ENCODE measurements at regions not wholly inside any gene's neighbourhood (a gene's known extent, or its start where the extent isn't known, plus 50 kb on each side); places are given as distances from the start of the nearest gene placed in this dataset.

DNA sequence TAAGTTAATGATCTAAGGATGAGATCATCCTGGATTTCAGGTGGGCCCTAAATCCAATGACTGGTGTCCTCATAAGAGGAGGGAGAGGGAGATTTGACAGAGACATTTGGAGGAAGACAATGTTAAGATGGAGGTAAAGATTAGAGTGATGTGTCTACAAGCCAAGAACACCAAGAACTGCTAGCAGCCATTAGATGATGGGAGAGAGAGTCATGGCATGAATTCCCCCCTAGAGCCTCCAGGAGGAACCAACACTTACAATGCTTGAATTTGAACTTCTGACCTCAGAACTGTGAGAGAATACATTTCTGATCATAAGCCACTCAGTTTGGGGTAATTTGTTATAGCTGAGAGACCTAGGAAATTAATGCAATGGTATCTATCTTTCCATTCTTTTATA, 68.1 kb upstream of the RFXAP start:
- H3K9me3 ChIP-seq (ENCODE audit: control insufficient read depth in 1 of 2, insufficient read depth in 1 of 2, low read depth in 1 of 2, low read length in 2 of 2), result no peaks in the 10 kb centered on the region
- no peak overlapping the region for H3K4me2 ChIP-seq (ENCODE audit: low read length)
- no peaks in the 10 kb centered on the region for H3K79me2 ChIP-seq (ENCODE audit: insufficient read depth, low read length)
- ATAC-seq (no peak), DNase-seq (ENCODE audit: low read depth, low spot score) (no peak)
- H3K9ac ChIP-seq (ENCODE audit: low read length), result no peak overlapping the region
- no peaks in the 10 kb centered on the region for H4K20me1 ChIP-seq (ENCODE audit: insufficient read depth)
- H2AFZ ChIP-seq (ENCODE audit: low read depth, low read length, poor library complexity, severe bottlenecking), result no peak overlapping the region
- no peak for TF ChIP-seq SIN3A (IDR thresholded peaks at IDR 0.05; ENCODE audit: low read depth)
- TF ChIP-seq ZNF274 (IDR thresholded peaks at IDR 0.05; ENCODE audit: low read depth, low read length), result no peak
- no peak overlapping the region for H3K4me3 ChIP-seq (replicated peaks in 1 of 2; ENCODE audit: low read depth in 1 of 2, low read length in 2 of 2)
- POLR2A ChIA-PET, result no interaction called here
- RAD21 ChIA-PET (ENCODE audit: low non-redundant PET in 1 of 2, low total read pairs in 2 of 2, uncharacterized antibody in 2 of 2, unreplicated experiment in 2 of 2), result no interaction called here
- no peaks in the 10 kb centered on the region for H3K9me2 ChIP-seq (ENCODE audit: insufficient read depth)
- no TSS peak for BruUV-seq (replicated peaks)
- H3K4me1 ChIP-seq (ENCODE audit: control insufficient read depth in 1 of 2, insufficient read depth in 2 of 2, low read length in 2 of 2), result no peaks in the 10 kb centered on the region
- CTCF ChIA-PET, result no interaction called here
- H3K27me3 ChIP-seq (ENCODE audit: insufficient read depth, low read length), result no peaks in the 10 kb centered on the region
- H3K27ac ChIP-seq (ENCODE audit: low read depth, low read length), result no peak overlapping the region
- no peaks in the 10 kb centered on the region for H3K36me3 ChIP-seq (ENCODE audit: control insufficient read depth in 1 of 2, insufficient read depth in 2 of 2, low read length in 2 of 2)
- intact Hi-C loops (cut with micrococcal nuclease), result no loop called here

GRCh38 chr13:36752673-36753072, 66.3 kb upstream of the RFXAP start:
- Histone ChIP-seq H2AFZ (ENCODE audit: low read depth, low read length, poor library complexity, severe bottlenecking) (no peak overlapping the region), H3K79me2 (ENCODE audit: insufficient read depth, low read length) (no peaks in the 10 kb centered on the region), H3K27ac (ENCODE audit: low read depth, low read length) (no peak overlapping the region), H4K20me1 (ENCODE audit: insufficient read depth) (no peaks in the 10 kb centered on the region), H3K4me2 (ENCODE audit: low read length) (no peak overlapping the region), H3K9me2 (ENCODE audit: insufficient read depth) (no peaks in the 10 kb centered on the region), H3K9ac (ENCODE audit: low read length) (no peak overlapping the region), H3K4me1 (ENCODE audit: control insufficient read depth in 1 of 2, insufficient read depth in 2 of 2, low read length in 2 of 2) (no peaks in the 10 kb centered on the region), H3K4me3 (replicated peaks in 1 of 2; ENCODE audit: low read depth in 1 of 2, low read length in 2 of 2) (no peak overlapping the region), H3K9me3 (ENCODE audit: control insufficient read depth in 1 of 2, insufficient read depth in 1 of 2, low read depth in 1 of 2, low read length in 2 of 2) (no peaks in the 10 kb centered on the region), H3K27me3 (ENCODE audit: insufficient read depth, low read length) (no peaks in the 10 kb centered on the region), H3K36me3 (ENCODE audit: control insufficient read depth in 1 of 2, insufficient read depth in 2 of 2, low read length in 2 of 2) (no peaks in the 10 kb centered on the region)
- intact Hi-C loops (cut with micrococcal nuclease), result no loop called here
- ChIA-PET POLR2A (no interaction called here), RAD21 (ENCODE audit: low non-redundant PET in 1 of 2, low total read pairs in 2 of 2, uncharacterized antibody in 2 of 2, unreplicated experiment in 2 of 2) (no interaction called here), CTCF (interaction anchor here (1.1 kb wide), 1 partner anchor 16 kb away, joined by 3 read pairs; no protein-coding TSS in a partner anchor)
- TF ChIP-seq ZNF274 (IDR thresholded peaks at IDR 0.05; ENCODE audit: low read depth, low read length) (no peak), SRF (IDR thresholded peaks at IDR 0.05; ENCODE audit: low read depth) (no peak), SP1 (IDR thresholded peaks at IDR 0.05; ENCODE audit: low read depth) (no peak)
- no TSS peak for BruUV-seq (replicated peaks)
- DNase-seq (ENCODE audit: low read depth, low spot score), result no peak
- no peak for ATAC-seq

- Histone ChIP-seq H3K4me1 (ENCODE audit: control insufficient read depth in 1 of 2, insufficient read depth in 2 of 2, low read length in 2 of 2) (no peaks in the 10 kb centered on the region), H3K27ac (ENCODE audit: low read depth, low read length) (no peak overlapping the region), H3K27me3 (ENCODE audit: insufficient read depth, low read length) (no peaks in the 10 kb centered on the region), H3K79me2 (ENCODE audit: insufficient read depth, low read length) (no peaks in the 10 kb centered on the region), H3K36me3 (ENCODE audit: control insufficient read depth in 1 of 2, insufficient read depth in 2 of 2, low read length in 2 of 2) (no peaks in the 10 kb centered on the region), H3K9me3 (ENCODE audit: control insufficient read depth in 1 of 2, insufficient read depth in 1 of 2, low read depth in 1 of 2, low read length in 2 of 2) (no peaks in the 10 kb centered on the region), H3K4me2 (ENCODE audit: low read length) (no peak overlapping the region), H3K9ac (ENCODE audit: low read length) (no peak overlapping the region), H3K4me3 (replicated peaks in 1 of 2; ENCODE audit: low read depth in 1 of 2, low read length in 2 of 2) (no peak overlapping the region), H3K9me2 (ENCODE audit: insufficient read depth) (no peaks in the 10 kb centered on the region), H4K20me1 (ENCODE audit: insufficient read depth) (no peaks in the 10 kb centered on the region), H2AFZ (ENCODE audit: low read depth, low read length, poor library complexity, severe bottlenecking) (no peak overlapping the region)
- ChIA-PET POLR2A (no interaction called here), CTCF (interaction anchor here (1.1 kb wide), 1 partner anchor 17 kb away, joined by 3 read pairs; no protein-coding TSS in a partner anchor), RAD21 (ENCODE audit: low non-redundant PET in 1 of 2, low total read pairs in 2 of 2, uncharacterized antibody in 2 of 2, unreplicated experiment in 2 of 2) (no interaction called here)
- ATAC-seq (no peak), DNase-seq (ENCODE audit: low read depth, low spot score) (no peak)
- no TSS peak for BruUV-seq (replicated peaks)
- intact Hi-C loops (cut with micrococcal nuclease), result no loop called here
- TF ChIP-seq SP1 (IDR thresholded peaks at IDR 0.05; ENCODE audit: low read depth) (no peak), ELF1 (IDR thresholded peaks at IDR 0.05; ENCODE audit: borderline replicate concordance, low read depth) (no peak), YY1 (IDR thresholded peaks at IDR 0.05; ENCODE audit: extremely low read depth, insufficient replicate concordance, low read depth, low read length) (no peak), MAX (IDR thresholded peaks at IDR 0.05) (no peak), EZH2 (IDR thresholded peaks at IDR 0.05) (no peak), FOSL1 (IDR thresholded peaks at IDR 0.05; ENCODE audit: low read depth) (no peak), ZNF274 (IDR thresholded peaks at IDR 0.05; ENCODE audit: low read depth, low read length) (no peak), ATF3 (IDR thresholded peaks at IDR 0.05) (no peak), POLR2A (IDR thresholded peaks at IDR 0.05; ENCODE audit: borderline replicate concordance, extremely low read depth, insufficient read depth, insufficient read length) (no peak), EZH2phosphoT487 (IDR thresholded peaks at IDR 0.05; ENCODE audit: borderline replicate concordance) (no peak)
Measured at GRCh38 chr13:36753176-36753575, 65.8 kb upstream of the RFXAP start.
